ENCODE measurements at regions not wholly inside any gene's neighbourhood (a gene's known extent, or its start where the extent isn't known, plus 50 kb on each side); places are given as distances from the start of the nearest gene placed in this dataset.

DNA sequence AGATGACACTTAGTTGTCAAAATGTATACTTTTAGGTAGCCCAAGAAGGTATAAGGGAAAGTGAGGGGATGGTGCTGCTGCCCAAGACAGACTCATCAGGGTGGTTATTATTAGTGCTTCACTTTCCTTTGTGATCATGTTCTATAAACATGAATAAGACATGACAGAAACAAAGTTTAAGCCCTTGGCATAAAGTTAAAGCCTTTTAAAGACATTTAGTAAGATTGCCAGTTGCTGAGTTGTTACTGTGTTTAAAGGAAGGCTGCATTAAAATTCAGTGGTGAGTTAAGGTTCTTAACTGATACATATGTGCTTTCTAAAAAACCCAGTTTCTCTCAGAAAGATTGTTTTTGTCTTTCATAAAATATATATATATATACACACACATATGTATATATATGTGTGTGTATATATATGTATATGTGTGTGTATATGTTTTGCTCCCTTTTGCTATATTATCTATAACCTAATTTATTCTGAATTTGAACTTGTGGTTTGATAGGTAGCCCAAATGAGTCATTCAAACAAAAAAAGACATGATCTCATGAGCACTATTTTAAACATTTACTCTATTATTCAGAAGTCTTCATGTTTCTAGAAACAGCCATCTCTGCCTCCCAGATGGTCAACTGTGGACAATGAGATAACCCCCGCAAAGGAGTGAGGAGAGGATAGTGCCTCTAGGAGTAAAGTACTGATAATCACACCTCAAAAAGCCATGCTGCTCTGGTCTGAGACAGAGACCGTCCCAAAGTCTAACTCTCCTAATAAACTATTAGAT lies 98.1 kb upstream of the OTUD4 start:
- Histone ChIP-seq H3K27me3 (replicated peaks in 1 of 7) (no peaks in the 10 kb centered on the region), H3K4me1 (no peaks in the 10 kb centered on the region), H3K36me3 (no peaks in the 10 kb centered on the region), H3K27ac (no peak overlapping the region), H3K4me3 (no peak overlapping the region), H3K9me3 (no peaks in the 10 kb centered on the region)
- TF ChIP-seq CTCF (IDR thresholded peaks at IDR 0.05 in 8 of 11, conservative IDR thresholded peaks at IDR 0.05 in 3 of 11) (no peak), POLR2AphosphoS5 (IDR thresholded peaks at IDR 0.05) (no peak), POLR2A (IDR thresholded peaks at IDR 0.05) (no peak)
- DNase-seq, result no peak
- intact Hi-C loops (cut with DNase I; ENCODE audit: low total_unique reads), result no loop called here
- 67 to 88% (median 75%) methylated on average over 2 of the region's 2 CpGs for WGBS, 5 donors

DNA sequence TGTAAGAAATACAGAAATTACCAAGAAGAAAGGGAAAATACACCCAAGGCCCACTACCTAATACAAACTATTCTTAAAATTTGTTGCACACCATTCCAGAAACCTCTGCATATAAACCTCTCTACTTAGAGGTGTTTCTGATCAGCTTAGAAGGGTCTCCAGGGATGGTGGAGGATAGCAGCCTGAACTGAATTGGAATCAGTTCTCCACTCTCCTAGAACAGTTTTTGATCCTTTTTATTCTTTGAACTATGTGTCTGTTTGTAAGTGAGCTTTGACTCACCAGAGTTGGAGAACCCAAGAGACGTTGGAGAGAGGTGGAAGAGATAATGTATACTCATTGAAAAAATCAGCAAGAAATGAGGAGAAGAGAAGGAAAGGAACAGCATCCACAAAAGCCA lies 96.6 kb upstream of the OTUD4 start:
- TF ChIP-seq POLR2AphosphoS5 (IDR thresholded peaks at IDR 0.05) (no peak), CTCF (IDR thresholded peaks at IDR 0.05 in 8 of 11, conservative IDR thresholded peaks at IDR 0.05 in 3 of 11) (no peak), POLR2A (IDR thresholded peaks at IDR 0.05) (no peak)
- intact Hi-C loops (cut with DNase I; ENCODE audit: low total_unique reads), result no loop called here
- Histone ChIP-seq H3K4me3 (no peak overlapping the region), H3K27me3 (replicated peaks in 1 of 7) (no peaks in the 10 kb centered on the region), H3K27ac (no peak overlapping the region), H3K36me3 (no peaks in the 10 kb centered on the region), H3K9me3 (no peaks in the 10 kb centered on the region), H3K4me1 (no peaks in the 10 kb centered on the region)
- no peak for DNase-seq
- WGBS, 5 donors, result 76 to 93% (median 81%) methylated on average over 1 of the region's 1 CpG

DNA sequence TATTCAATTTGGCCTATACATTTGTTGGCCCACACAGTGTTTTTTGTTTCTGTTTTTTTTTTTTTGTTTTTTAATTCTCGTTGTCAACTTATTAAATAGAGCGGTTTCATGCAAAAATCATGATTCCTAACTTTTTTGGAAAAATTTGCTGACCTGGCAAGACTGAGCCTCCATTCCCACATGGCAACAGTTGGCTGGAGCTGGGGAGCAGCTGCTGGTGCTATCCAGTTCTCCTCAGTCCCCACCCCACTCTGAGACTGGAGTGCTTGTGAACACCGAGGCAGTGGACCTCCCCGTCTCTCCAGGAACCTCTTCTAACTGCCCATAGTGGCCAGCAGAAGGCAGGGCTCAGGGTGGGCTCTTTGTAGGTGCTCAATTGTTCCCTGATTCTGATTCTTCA lies 95.7 kb upstream of the OTUD4 start:
- Histone ChIP-seq H3K4me3 (no peak overlapping the region), H3K36me3 (no peaks in the 10 kb centered on the region), H3K27me3 (replicated peaks in 1 of 7) (no peaks in the 10 kb centered on the region), H3K9me3 (no peaks in the 10 kb centered on the region), H3K4me1 (no peaks in the 10 kb centered on the region), H3K27ac (no peak overlapping the region)
- TF ChIP-seq POLR2AphosphoS5 (IDR thresholded peaks at IDR 0.05) (no peak), POLR2A (IDR thresholded peaks at IDR 0.05) (no peak), CTCF (IDR thresholded peaks at IDR 0.05 in 8 of 11, conservative IDR thresholded peaks at IDR 0.05 in 3 of 11) (no peak)
- intact Hi-C loops (cut with DNase I; ENCODE audit: low total_unique reads), result no loop called here
- no peak for DNase-seq
- WGBS, 5 donors, result 78 to 93% (median 91%) methylated on average over 4 of the region's 4 CpGs

DNA sequence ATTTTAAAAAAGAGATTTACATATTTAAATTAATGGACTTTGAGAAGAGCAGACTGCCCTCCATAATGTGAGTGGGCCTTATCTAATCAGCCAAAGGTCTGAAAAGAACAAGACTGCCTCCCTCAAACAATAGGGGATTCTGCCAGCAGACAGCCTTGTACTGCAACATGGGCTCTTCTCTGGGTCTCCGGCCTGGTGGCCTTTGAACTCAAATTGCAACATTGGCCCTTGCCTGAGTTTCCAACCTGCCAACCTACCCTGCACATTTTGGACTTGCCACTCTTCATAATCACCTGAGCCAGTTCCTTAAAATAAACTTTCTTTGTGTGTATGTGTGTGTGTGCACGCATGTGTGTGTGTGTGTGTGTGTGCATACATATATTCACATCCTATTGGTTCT lies 90.8 kb upstream of the OTUD4 start:
- no peaks in the 10 kb centered on the region for H3K4me1 ChIP-seq
- TF ChIP-seq POLR2AphosphoS5 (IDR thresholded peaks at IDR 0.05) (no peak), POLR2A (IDR thresholded peaks at IDR 0.05) (no peak), CTCF (IDR thresholded peaks at IDR 0.05 in 8 of 11, conservative IDR thresholded peaks at IDR 0.05 in 3 of 11) (no peak)
- H3K36me3 ChIP-seq, result no peaks in the 10 kb centered on the region
- H3K27ac ChIP-seq, result no peak overlapping the region
- H3K27me3 ChIP-seq (replicated peaks in 1 of 7), result no peaks in the 10 kb centered on the region
- WGBS, 5 donors, result 40 to 92% (median 48%) methylated on average over 2 of the region's 2 CpGs
- H3K9me3 ChIP-seq, result no peaks in the 10 kb centered on the region
- DNase-seq, result no peak
- intact Hi-C loops (cut with DNase I; ENCODE audit: low total_unique reads), result no loop called here
- H3K4me3 ChIP-seq, result no peak overlapping the region
